GM04504 (cell line): ENCODE measurements at regions not wholly inside any gene's neighbourhood (a gene's known extent, or its start where the extent isn't known, plus 50 kb on each side); places are given as distances from the start of the nearest gene placed in this dataset.
"Not testable (repeated sequence)": the region's sequence is repeated elsewhere in the genome, so short reads cannot be mapped to it uniquely, and the experiment has no call there.

Experiments
- DNase-seq: peaks from one replicate; pipeline ENCODE4 v3.0.0-alpha.2; 2012; ENCODE audit warnings: low read depth

DNA sequence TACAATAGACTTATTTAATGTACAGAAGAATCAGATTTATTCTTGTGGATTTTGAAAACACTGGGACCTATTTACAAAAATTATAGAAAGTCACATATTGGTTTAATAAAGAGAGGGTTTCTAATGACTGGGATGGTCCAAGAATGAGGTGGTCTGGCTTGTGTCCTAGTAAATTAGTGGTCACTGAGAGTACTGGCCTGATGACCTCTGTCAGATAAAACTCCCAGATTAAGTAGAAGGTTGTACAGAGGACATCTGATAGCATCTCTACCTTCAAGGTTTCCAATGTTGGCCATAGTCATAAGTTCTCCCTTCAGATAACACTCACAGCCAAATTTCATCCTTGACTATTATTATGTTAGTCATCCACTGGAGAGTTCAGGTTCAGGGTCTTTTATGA is 692.9 kb downstream of the MTRR start:
- DNase-seq, result no peak

DNA sequence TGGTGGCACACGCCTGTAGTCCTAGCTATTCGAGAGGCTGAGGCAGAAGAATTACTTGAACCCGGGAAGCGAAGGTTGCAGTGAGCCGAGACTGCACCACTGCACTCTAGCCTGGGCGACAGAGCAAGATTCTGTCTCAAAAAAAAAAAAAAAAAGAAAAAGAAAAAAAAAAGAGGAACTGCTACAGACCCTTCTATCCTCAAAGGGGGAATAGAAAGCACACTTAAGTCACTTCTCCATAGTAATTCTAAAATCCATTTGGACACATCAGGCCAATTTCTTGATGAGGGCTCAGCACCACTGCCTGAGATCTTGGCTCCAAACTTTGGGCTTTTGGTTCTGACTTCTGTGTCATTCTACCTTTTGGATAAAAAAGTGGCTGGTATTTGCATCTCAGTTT is 694.6 kb downstream of the MTRR start:
- DNase-seq, result not testable (repeated sequence)

DNA sequence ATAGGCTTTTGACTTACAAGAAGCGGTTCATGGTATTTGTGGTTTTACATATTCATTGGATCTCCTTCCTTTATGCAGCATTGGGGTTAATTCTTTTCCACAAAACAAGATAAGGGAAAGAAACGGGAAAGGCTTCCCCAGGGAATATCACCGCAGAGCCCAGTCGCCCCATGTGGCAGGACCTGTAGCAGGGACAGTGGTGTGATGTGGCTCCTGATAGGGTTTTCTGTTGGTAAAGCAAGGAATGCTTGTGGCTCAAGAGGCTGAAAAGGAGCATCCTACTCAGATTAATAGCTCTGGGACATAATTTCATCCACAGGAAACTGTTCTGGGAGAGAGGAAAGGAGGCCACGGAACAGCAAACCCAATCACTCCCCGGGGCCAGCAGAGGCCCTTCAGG is 699.9 kb downstream of the MTRR start:
- DNase-seq, result no peak

DNA sequence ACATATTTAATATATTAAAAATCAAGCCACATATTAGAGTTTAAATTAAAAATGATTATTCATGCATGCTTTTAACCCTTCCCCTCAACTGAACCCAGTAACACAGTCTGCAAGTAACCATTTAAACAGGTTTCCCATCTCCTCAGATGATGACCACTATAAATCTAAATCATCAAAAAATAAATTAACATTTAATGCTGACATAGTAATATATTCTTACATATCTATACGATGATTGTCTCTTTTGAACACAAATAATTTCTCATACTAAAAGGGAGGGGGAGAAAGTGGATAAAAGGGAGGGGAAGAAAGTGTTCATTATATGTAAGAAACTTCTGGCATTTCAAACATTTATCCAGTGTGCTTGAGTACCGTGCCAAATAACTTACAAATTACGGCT is 701.6 kb downstream of the MTRR start:
- no peak for DNase-seq

DNA sequence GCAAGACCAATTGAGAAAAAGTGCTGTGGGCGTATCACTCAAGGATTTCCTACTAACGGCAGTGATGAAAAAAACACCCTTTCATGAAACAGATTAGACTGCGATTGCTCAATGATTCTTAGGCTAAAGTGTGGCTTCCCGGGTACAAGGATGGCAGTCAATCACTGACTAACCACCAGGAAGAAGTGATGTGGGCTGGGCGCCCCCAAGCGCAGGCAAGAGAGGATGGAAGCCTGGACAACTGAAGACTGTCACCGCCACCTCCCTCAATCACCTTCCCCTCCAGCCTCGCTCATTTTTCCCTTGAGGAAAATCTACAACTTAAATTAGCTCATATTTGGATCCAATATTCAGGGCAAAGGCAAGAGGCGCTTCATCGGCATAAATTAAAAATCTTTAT is 707.2 kb downstream of the MTRR start:
- no peak for DNase-seq

DNA sequence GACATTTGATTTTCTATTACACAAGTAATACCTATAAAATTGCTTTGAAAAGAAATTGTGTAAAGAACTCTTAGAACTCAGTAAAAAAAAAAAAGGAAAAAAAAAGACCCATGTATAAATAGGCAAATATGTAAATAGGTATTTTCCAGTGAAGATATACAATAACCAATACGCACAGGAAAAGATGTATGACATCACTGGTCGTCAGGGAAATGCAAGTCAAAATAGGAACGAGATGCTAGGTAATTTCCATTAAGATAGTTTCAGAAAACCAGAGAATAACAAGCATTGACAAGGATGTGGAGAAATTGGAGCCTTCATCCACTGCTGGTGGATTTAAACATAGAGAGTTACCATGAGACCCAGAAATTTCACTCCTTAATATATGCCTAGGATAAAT is 708.8 kb downstream of the MTRR start:
- no peak for DNase-seq

DNA sequence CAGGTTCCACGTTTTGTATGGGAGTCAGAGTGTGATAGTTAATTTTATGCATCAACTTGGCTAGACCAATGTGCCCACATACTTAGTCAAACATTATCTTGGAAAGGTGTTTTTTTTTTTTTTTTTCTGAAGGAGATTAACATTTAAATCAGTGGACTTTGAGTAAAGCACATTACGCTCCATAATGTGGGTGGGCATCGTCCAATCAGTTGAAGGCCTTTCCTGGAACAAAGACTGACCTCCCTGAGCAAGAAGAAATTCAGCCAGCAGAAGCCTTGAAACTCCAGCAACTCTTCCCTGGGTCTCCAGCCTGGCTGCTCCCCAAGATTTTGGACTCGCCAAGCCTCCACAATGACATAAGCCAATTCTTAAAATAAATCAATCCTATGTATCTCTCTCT is 711.4 kb downstream of the MTRR start:
- DNase-seq, result no peak

DNA sequence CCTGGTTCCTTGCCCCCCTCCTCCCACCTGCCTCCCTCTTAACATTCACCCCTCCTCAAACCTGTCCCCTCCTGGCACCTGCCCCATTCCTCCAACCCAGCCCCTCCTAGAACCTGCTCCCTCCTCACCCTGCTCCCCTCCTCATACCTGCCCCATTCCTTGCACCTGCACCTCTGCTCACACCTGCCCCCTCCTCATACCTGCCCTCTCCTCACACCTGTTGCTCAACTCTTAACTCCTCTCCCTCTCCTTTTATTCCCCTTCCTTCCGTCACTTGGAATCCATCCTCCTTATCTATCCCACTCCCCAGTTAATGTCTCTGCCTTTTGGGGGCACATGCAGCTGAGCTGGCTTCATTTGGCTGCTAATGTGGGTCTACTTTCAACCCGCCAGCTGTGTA is 712.1 kb downstream of the MTRR start:
- DNase-seq, result no peak

DNA sequence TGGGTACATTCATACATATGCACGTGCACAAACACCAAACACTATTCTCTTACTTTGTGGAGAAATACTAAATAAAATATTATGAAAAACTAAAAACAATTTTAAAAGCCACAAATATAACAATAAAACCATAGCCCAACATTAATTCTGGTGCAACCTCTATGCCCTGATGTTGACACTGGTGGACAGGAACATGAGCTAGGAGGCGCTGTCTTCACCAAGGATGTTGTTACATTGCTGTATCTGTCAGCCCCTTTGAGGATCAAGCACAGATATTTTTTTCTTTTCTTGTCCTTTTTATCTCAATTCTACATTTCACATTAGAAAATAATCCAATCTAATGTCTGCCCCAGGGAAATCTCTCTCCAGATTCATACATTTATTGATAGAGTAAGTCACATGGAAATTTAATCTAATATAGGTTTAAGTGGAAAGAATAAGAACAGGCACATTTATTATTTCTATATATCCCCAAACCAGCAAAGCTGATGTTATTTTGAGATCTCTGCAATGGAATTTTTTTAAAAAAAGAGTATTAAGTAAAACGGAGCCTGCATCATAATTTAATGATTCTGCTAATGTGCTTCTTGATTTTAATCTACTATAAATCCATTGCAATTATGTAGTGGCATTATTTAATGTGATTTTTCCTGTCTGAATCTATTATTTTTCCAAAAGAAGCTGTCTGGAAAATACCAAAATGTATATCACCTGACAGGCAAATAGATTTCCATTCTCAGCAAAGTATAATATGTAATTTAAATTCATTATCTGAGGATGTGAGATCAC is 716.5 kb downstream of the MTRR start:
- DNase-seq, result no peak

DNA sequence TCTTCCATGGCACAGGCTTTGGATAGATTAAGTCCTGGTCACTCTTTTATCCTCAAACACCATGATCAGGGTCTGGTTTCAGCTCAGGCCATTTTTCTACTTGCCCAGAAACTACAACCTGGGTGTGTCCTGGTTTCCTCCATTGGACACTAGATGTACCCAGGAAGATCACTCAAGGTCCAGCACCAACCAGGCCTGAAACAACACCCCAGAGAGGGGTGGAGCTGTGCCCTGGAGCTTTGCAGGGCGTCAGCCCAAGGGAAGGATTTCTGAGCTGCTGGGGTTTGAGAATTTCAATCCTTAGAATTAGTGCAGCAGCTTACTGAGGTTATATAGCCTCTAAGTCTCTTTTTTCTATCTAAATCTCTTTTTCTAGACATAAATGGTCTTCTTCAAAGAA is 722.0 kb downstream of the MTRR start:
- DNase-seq, result no peak

DNA sequence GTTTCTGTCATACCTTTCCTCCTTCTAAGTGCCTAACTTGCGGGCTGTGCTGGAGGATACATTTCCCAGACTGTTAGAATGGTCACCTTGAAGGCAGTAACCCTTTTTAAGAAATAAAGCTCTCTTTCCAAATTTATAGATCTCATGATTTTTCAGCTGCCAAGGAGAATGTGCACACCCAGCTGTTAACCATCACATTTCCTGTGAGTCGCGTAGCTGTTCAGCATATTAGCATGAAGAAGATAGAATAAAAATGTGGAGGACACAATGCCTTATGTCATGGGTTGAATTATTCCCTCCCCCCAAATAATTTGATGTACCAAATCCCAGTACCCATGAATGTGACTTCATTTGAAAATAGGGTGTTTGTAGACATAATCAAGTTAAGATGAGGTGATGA is 729.4 kb downstream of the MTRR start:
- DNase-seq, result no peak

DNA sequence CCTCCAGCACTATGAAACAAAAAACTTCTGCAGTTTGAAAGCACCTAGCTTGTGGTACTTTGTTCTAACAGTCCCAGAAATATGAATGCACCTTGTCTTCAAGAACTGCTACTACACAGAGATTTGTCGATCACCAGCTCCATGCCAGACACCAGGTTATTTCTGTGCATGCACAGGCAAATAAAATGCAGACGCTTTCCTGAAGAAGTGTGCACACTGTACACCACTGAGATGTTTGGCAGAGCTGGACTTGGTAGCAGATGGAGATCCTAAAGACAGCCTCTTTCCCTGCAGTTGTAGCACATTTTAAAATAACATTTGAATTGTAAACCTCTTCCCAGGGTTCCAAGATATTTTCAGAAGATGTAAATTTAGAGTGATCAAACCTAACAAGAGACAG is 730.0 kb downstream of the MTRR start:
- DNase-seq, result no peak

DNA sequence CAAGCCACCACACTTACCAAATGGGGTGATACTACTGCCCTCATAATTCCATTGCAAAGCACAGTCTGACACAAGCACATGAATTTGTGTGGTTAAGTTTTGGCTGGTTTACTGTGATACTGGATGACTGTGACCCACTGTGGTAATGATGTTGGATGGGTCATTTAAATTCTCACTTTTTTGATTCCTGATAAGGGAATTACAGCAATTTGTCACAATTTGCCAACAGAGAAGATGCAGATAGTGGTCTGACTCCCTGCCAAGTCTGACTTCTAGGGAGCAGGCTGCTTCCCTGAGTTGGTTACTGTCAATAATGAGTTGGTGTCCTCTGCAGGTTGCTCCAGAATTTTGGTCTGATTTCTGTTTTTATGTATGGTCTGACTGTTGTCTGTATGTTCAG is 731.9 kb downstream of the MTRR start:
- DNase-seq, result no peak

DNA sequence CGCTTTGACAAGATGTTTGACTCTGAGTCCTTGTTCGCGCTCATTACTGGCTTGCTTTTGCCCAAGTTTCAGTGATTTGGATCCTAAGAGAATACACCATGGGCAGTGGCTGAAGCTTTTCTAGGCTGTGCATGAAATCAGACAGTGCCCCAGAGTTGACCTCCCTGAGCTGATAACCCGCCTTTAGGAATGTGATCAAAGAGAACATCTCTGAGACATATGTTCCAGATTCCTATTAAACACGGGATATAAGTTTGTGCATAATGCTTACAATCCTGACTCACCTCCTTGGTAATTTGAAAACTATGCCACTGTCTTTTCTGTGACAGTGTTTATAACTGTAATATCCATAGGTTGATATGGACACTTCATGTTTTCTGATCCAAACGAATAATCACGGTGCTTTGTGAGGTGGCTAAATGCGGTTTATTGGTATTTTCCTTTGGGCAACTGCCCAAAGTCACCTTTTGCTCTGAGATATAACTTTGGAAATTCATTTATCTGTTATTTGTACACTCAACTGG is 732.9 kb downstream of the MTRR start:
- DNase-seq, result no peak

DNA sequence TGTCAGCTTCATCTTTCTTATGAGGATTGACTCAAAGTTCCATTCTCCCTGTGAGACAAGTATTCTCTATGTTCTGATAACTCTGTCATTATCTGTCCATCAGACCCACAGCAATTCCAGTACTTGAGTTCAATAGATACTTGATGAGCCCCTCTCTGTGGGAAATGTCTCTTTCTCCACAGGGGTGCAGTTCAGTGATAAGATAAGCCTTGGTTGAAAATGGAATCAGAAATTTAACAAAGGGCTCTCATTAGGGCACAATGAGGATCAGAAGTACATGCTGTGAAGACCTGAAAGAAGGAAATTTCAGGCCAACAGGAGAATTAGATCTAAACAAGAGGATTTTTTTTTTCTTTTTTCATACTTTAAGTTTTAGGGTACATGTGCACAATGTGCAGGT is 737.3 kb downstream of the MTRR start:
- no peak for DNase-seq

DNA sequence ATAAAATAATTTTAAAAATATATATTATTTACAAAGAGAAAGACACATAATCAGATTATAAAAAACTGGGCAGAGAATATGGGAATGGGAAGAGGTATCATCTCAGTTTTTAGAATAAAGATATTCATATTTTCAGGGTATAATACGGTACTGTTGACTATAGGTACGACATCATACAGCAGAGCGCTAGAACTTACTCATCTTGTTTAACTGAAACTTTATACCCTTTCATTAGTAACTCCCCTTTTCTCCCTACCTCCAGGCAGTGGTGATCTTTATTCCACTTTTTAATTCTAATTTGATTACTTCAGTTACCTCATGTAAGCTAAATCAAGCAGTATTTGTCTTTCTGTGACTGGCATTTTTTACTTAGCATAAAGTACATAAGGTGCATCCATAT is 742.1 kb downstream of the MTRR start:
- DNase-seq, result no peak

DNA sequence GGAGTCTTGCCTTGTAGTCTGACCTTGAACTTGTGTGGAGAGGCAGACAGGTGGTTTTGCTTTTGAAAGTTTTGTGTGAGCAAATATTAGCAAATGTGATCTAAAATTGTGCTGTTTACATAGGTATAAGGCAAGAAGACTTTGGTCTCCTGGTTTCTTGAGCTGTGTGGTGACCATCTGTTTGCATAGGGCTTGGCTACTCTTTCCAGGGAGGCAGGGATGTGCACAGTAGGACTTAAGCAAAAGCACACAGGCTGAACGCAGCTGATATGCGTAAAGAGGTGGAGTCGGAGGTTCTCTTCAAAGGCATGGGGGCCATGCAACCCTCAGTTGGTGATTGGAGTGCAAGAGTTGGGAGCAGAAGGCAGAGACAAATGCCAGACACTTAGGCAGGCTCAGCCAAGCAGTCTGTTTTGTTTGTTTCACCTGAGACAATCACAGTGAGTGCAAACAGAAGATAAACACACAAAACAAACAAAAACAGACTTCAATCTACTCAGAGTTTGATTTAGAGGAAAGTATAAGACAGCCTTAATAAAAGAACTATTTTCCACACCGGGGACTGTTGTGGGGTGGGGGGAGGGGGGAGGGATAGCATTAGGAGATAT is 744.2 kb downstream of the MTRR start:
- no peak for DNase-seq

DNA sequence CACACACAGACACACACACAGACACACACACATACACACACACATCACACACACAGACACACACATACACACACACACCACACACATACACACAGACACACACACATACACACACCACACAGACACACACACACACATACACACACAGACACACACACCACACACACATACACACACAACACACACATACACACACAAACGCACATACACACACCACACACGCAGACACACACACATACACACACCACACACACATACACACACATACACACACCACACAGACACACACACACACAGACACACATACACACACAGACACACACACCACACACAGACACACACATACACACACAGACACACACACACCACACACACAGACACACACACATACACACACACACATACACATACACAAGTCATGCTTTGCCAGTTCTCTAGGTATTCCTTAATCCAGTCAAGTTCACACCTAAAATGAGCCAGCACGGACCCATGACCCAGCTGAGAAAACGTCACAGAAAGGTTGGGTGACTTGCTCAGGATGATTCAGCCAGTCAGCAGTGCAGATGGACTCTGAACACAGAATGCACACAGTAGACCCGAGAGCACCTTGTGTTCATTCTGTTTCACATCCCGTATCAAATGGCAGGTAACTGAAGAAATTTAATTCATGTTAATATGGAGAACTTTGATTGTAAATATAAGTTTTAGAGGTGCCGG is 746.4 kb downstream of the MTRR start:
- no peak for DNase-seq

DNA sequence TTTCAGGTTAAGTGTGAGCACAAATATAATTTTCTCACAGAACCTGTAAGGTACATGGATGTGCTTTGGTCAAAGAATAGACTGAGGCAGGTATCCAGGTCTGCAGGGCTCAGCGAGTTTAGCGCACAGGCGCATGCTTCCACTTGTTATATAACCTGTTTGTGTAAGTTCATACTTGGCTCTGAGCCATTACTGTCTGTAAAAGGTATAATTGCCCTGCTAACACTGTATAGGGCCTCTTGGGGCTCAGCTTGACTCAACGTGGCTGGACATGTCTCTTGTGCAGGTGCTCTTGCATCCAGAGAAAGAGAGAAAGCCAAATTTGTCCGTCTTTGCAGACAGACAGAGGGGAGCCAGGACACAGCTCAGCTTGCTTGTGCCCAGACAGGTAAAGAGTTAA is 759.6 kb downstream of the MTRR start:
- DNase-seq, result no peak

DNA sequence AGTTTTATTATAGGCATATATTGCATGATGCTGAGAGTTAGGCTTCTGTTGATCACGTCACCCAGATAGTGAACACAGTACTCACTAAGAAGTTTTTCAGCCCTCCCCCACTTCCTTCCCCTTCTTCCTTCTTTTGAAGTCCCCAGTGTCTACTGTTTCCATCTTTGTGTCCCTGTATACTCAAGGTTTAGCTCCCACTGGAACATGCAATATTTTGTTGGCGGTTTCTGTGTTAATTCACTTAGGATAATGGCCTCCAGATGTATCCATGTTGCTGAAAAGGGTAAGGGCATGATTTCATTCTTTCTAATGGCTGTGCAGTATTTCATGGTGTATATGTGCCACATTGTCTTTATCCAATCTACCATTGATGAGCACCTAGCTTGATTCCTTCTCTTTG is 764.3 kb downstream of the MTRR start:
- DNase-seq, result no peak

DNA sequence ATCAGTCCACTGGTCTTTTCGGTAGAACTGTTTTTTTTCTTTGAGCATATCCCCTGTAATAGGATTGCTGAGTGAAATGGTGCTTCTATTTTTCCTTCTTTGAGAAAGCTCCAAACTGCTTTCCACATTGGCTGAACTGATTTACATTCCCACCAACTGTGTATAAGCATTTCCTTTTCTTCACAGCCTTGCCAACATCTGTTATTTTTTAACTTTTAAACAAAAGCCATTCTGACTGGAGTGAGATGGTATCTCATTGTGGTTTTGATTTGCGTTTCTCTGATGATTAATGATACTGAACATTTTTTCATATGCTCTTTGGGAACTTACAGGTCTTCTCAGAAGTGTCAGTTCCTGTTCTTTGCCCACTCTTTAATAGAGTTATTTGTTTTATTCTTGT is 764.7 kb downstream of the MTRR start:
- peak; percentile 5 for DNase-seq

DNA sequence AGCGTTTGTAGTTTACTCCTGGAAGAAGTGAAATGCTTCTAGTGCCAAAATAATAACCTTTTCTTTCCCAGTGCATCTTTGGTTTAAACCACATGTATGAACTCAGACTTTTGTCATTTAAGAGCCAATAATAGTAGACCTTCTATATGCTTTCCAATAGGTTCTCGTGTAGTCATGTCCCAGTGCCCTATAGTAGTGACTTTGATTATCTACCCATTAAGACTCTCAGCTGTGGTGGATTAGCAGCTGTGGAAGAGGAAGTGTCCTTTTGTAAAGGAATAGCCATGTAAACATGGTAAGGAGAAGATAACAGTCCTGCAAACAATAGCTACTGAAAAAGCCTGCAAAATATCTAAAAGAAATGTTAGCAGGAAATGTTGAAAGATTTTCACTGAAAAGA is 765.3 kb downstream of the MTRR start:
- DNase-seq, result no peak

DNA sequence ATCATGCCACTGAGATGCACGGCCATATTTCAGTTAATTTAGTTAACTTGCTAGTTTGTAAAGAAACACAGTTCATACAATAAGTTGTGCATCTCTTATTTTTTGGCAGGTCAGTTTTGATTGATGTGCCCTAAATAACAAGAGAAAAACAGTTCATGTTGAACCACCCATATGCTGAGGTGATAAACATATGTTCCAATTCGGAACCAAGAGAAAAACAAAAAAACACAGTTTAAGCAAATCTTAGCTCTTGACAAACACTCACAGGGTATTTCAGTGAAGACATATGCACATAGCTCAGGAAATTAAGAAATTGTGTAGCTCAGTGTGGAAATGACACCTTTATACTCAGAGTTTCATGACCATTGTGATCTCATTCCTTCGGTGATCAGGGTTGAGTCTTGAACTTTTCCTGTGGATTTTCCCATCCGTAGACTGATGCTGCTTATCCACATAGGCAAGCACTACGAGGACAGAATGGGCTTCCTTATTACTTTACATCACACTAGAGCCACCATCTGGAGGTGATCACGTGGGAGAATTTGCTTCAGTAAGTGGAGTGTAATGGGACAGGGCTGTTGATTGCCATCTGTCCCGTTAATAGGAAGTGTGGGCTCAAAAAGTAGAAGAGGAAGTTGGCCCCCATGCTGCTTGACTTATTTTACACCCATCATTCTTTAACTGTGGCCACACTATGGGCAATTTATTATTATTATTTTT is 773.0 kb downstream of the MTRR start:
- DNase-seq, result no peak
